Type B pancreatic cell (in vitro differentiated cells): ENCODE measurements at regions not wholly inside any gene's neighbourhood (a gene's known extent, or its start where the extent isn't known, plus 50 kb on each side); places are given as distances from the start of the nearest gene placed in this dataset.
"Not testable (repeated sequence)": the region's sequence is repeated elsewhere in the genome, so short reads cannot be mapped to it uniquely, and the experiment has no call there.

Experiments used
- DNase-seq: peaks from one replicate; pipeline ENCODE4 v3.0.0; 2021; ENCODE audit warnings: mixed read lengths; ENCODE audit not compliant: unreplicated experiment; ENCODE audit errors: extremely low spot score
- H3K27ac Mint-ChIP-seq: 2 replicates; pipeline ENCODE4 v1.8.0; 2021; ENCODE audit warnings: mild to moderate bottlenecking, mixed read lengths
- H3K27me3 Mint-ChIP-seq: 2 replicates; pipeline ENCODE4 v1.8.0; 2021; ENCODE audit warnings: mixed read lengths
- H3K36me3 Mint-ChIP-seq: 2 replicates; pipeline ENCODE4 v1.8.0; 2021; ENCODE audit warnings: mixed read lengths
- H3K4me1 Mint-ChIP-seq: one replicate; pipeline ENCODE4 v1.8.0; 2021; ENCODE audit warnings: mixed read lengths; ENCODE audit not compliant: unreplicated experiment
- H3K4me3 Mint-ChIP-seq: 2 replicates; pipeline ENCODE4 v1.8.0; 2021; ENCODE audit warnings: mild to moderate bottlenecking, mixed read lengths
- H3K9me3 Mint-ChIP-seq: 2 replicates; pipeline ENCODE4 v1.8.0; 2021; ENCODE audit warnings: mixed read lengths
- TF ChIP-seq, protein P1 (sequence below): fragments of 200-600 bp; sonication (generic); conservative IDR thresholded peaks from 2 replicates; pipeline ENCODE4 v1.5.0; 2021; ENCODE audit warnings: antibody characterized with exemption, mild to moderate bottlenecking

DNA sequence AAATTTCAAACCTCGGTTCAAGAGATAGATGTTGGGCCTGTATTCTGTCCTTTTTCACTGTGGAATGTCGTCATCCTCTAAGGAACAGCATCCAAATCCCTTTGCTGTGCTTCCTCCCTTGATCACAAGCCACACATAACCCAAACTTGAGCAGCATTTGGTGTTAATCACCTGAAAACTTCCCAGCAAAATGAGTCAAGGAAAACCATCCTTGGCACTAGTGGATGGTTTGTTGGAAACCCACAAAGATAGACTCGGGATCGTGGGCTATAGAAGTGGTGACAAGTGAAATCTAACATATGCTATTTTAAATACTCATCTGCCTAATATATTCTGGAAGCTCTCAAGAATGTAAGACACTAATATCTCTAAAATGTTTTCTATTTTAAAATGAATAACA, 459.1 kb downstream of the SETD4 start:
- H3K27me3 Mint-ChIP-seq: peaks cover 17% of the 10 kb centered on the region
- DNase-seq: no peak
- no peak overlapping the region for H3K4me3 Mint-ChIP-seq
- no peak overlapping the region for H3K27ac Mint-ChIP-seq
- no peaks in the 10 kb centered on the region for H3K9me3 Mint-ChIP-seq
- H3K36me3 Mint-ChIP-seq: no peaks in the 10 kb centered on the region
- TF ChIP-seq, protein P1, sequence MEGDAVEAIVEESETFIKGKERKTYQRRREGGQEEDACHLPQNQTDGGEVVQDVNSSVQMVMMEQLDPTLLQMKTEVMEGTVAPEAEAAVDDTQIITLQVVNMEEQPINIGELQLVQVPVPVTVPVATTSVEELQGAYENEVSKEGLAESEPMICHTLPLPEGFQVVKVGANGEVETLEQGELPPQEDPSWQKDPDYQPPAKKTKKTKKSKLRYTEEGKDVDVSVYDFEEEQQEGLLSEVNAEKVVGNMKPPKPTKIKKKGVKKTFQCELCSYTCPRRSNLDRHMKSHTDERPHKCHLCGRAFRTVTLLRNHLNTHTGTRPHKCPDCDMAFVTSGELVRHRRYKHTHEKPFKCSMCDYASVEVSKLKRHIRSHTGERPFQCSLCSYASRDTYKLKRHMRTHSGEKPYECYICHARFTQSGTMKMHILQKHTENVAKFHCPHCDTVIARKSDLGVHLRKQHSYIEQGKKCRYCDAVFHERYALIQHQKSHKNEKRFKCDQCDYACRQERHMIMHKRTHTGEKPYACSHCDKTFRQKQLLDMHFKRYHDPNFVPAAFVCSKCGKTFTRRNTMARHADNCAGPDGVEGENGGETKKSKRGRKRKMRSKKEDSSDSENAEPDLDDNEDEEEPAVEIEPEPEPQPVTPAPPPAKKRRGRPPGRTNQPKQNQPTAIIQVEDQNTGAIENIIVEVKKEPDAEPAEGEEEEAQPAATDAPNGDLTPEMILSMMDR: no peak
- H3K4me1 Mint-ChIP-seq: no peaks in the 10 kb centered on the region

DNA sequence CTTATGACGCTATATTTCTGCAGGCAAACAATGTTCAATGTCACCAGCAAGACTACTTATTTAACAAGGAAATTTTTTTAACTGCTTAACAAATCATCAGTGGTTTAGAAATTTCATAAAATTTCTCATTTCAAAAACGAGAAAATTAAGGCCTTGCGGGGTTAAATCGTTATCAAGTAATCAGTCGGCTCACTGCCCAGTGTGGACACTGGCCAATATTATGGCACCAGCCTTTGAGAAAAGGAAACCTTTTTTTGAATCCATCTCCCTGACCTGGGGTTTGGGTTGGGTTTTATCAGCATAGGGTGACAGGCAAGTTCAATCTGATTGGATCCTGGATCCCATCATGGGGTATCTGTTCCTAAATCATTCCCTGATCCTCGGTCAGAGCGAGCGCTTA, 461.2 kb downstream of the SETD4 start:
- no peak for DNase-seq
- TF ChIP-seq, protein P1: no peak
- no peaks in the 10 kb centered on the region for H3K4me1 Mint-ChIP-seq
- peaks cover 13% of the 10 kb centered on the region for H3K27me3 Mint-ChIP-seq
- H3K9me3 Mint-ChIP-seq: no peaks in the 10 kb centered on the region
- H3K36me3 Mint-ChIP-seq: no peaks in the 10 kb centered on the region
- H3K4me3 Mint-ChIP-seq: no peak overlapping the region
- H3K27ac Mint-ChIP-seq: no peak overlapping the region

DNA sequence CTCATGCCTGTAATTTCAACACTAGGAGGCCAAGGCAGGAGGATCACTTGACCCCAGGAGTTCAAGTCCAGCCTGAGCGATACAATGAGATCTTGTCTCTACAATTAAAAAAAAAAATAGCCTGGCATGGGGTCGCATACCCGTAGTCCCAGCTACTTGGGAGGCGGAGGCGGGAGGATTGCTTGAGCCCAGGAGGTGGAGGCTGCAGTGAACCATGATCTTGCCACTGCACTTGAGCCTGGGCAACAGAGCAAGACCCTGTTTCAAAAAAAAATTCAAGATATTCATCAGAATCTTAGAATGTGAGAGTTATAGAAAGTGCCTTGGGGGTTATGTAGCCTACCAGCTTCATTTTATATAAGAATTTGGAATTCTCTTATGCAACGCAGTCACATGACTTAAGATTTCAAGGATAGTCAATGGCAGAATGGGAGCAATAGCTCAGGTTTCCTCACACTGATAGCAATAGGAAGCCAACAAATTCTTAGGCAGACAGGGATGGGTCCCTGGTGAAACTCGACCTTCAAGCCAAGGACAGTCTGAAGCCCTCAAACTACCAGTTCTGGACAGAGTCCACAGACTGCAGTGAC, 462.5 kb downstream of the SETD4 start:
- TF ChIP-seq, protein P1: no peak
- H3K27me3 Mint-ChIP-seq: peaks cover 15% of the 10 kb centered on the region
- peaks cover 9% of the 10 kb centered on the region for H3K4me1 Mint-ChIP-seq
- no peaks in the 10 kb centered on the region for H3K9me3 Mint-ChIP-seq
- no peak overlapping the region for H3K27ac Mint-ChIP-seq
- no peak for DNase-seq
- H3K36me3 Mint-ChIP-seq: no peaks in the 10 kb centered on the region
- no peak overlapping the region for H3K4me3 Mint-ChIP-seq

DNA sequence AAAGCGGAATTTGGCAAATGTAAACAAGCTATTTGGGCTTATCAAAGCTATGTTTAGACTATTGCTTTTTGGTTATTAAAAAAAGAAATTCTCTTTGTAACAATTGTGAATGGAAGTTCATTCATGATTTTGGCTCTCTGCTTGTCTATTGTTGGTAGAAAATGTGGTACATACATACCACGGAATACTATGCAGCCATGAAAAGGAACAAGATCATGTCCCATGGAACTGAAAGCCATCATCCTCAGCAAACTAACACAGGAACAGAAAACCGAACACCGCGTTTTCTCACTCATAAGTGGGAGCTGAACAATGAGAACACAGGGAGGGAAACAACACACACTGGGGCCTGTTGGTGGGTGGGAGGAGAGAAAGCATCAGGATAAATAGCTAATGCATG, 465.4 kb downstream of the SETD4 start:
- no peak for DNase-seq
- TF ChIP-seq, protein P1: no peak
- no peak overlapping the region for H3K4me3 Mint-ChIP-seq
- no peaks in the 10 kb centered on the region for H3K36me3 Mint-ChIP-seq
- peaks cover 12% of the 10 kb centered on the region for H3K27me3 Mint-ChIP-seq
- H3K27ac Mint-ChIP-seq: no peak overlapping the region
- H3K9me3 Mint-ChIP-seq: no peaks in the 10 kb centered on the region
- peaks cover 12% of the 10 kb centered on the region for H3K4me1 Mint-ChIP-seq

DNA sequence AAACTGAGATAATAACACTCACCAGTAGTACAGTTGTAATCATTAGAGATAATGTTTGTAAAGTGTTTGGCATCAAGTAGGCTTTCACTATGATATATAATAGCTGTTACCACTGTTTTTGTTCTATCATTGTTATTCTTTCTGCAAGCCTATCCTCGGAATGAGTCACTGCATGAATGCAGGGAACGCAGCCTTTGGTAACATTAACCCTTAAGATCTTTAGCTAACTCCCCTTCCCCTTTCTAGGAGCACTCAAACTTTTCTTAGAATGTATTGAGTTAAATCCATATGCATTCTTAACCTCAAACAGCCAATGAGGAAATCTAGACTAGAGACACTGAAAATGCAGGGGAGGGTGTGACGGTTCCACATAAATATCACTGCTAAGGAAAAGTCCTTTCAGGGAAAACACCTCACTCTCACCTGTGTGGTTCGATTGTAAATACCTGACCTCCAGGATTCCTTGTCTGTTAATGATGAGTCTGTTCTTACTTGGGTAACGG, 467.3 kb downstream of the SETD4 start:
- no peaks in the 10 kb centered on the region for H3K9me3 Mint-ChIP-seq
- H3K4me3 Mint-ChIP-seq: no peak overlapping the region
- peaks cover 12% of the 10 kb centered on the region for H3K27me3 Mint-ChIP-seq
- H3K27ac Mint-ChIP-seq: no peak overlapping the region
- DNase-seq: no peak
- TF ChIP-seq, protein P1: no peak
- no peaks in the 10 kb centered on the region for H3K36me3 Mint-ChIP-seq
- H3K4me1 Mint-ChIP-seq: peaks cover 12% of the 10 kb centered on the region

DNA sequence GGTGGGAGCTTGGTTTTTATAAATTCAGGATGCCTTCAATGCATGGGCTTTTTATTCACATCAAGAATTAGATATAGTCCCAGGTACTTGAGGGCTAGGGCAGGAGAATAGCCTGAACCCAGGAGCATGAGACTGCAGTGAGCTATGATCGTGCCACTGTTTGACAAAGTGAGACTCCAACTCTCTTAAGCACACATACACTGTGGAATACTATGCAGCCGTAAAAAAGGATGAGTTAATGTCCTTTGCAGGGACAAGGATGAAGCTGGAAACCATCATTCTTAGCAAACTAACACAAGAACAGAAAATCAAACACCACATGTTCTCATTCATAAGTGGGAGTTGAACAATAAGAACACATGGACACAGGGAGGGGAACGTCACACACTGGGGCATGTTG, 470.0 kb downstream of the SETD4 start:
- not testable (repeated sequence) for DNase-seq, H3K27ac Mint-ChIP-seq, H3K9me3 Mint-ChIP-seq, H3K4me3 Mint-ChIP-seq, H3K36me3 Mint-ChIP-seq
- H3K27me3 Mint-ChIP-seq: peaks cover 12% of the 10 kb centered on the region
- peaks cover 12% of the 10 kb centered on the region for H3K4me1 Mint-ChIP-seq
